CD4-positive, alpha-beta T cell treated with Interleukin-1 beta for 1 hour (primary cell): ENCODE measurements at regions not wholly inside any gene's neighbourhood (a gene's known extent, or its start where the extent isn't known, plus 50 kb on each side); places are given as distances from the start of the nearest gene placed in this dataset.
"Not testable (repeated sequence)": the region's sequence is repeated elsewhere in the genome, so short reads cannot be mapped to it uniquely, and the experiment has no call there.

Experiments
- DNase-seq, 2 donors: peaks; one replicate each; pipeline ENCODE4 v3.0.0-alpha.2; 2020 to 2022

GRCh38 chr4:60404027-60404426, 796.1 kb upstream of the ADGRL3 start:
- DNase-seq, result no peak

GRCh38 chr4:60422439-60422838, 777.7 kb upstream of the ADGRL3 start:
- DNase-seq, result no peak

GRCh38 chr4:60423573-60424184, 776.4 kb upstream of the ADGRL3 start:
- DNase-seq, result not testable (repeated sequence)

GRCh38 chr4:60432911-60433310, 767.2 kb upstream of the ADGRL3 start:
- DNase-seq, result no peak

GRCh38 chr4:60443068-60443467, 757.1 kb upstream of the ADGRL3 start:
- DNase-seq, result no peak

- DNase-seq, result no peak
Observed at GRCh38 chr4:60443796-60444195, 756.3 kb upstream of the ADGRL3 start.

GRCh38 chr4:60450054-60450453, 750.1 kb upstream of the ADGRL3 start:
- DNase-seq, result no peak

GRCh38 chr4:60452266-60452665, 747.9 kb upstream of the ADGRL3 start:
- no peak for DNase-seq

GRCh38 chr4:60455380-60455779, 744.7 kb upstream of the ADGRL3 start:
- DNase-seq, result no peak

GRCh38 chr4:60461551-60461950, 738.6 kb upstream of the ADGRL3 start:
- no peak for DNase-seq

GRCh38 chr4:60463857-60464502, 736.1 kb upstream of the ADGRL3 start:
- DNase-seq, result no peak

GRCh38 chr4:60482921-60483351, 717.2 kb upstream of the ADGRL3 start:
- no peak for DNase-seq

- no peak for DNase-seq
Observed at GRCh38 chr4:60485276-60485675, 714.9 kb upstream of the ADGRL3 start.

GRCh38 chr4:60487118-60487761, 712.9 kb upstream of the ADGRL3 start:
- DNase-seq, result not testable (repeated sequence)

GRCh38 chr4:60500810-60501209, 699.3 kb upstream of the ADGRL3 start:
- no peak for DNase-seq

- DNase-seq, result no peak
Observed at GRCh38 chr4:60502733-60503132, 697.4 kb upstream of the ADGRL3 start.

GRCh38 chr4:60506061-60506460, 694.1 kb upstream of the ADGRL3 start:
- no peak for DNase-seq

- no peak for DNase-seq
Observed at GRCh38 chr4:60522265-60522664, 677.9 kb upstream of the ADGRL3 start.

- no peak for DNase-seq
Observed at GRCh38 chr4:60531776-60532379, 668.2 kb upstream of the ADGRL3 start.

GRCh38 chr4:60544981-60545380, 655.1 kb upstream of the ADGRL3 start:
- DNase-seq, result no peak

GRCh38 chr4:60562334-60562733, 637.8 kb upstream of the ADGRL3 start:
- no peak for DNase-seq

GRCh38 chr4:60565558-60565957, 634.6 kb upstream of the ADGRL3 start:
- no peak for DNase-seq

GRCh38 chr4:60575336-60575735, 624.8 kb upstream of the ADGRL3 start:
- DNase-seq, result no peak

- no peak for DNase-seq
Observed at GRCh38 chr4:60579335-60579734, 620.8 kb upstream of the ADGRL3 start.
